Activated naive CD4-positive, alpha-beta T cell treated with anti-CD3 and anti-CD28 coated beads, Interleukin-2, amount 10 ng/mL, durations not matched to agents 7 days and 5 days (primary cell): ENCODE measurements at regions not wholly inside any gene's neighbourhood (a gene's known extent, or its start where the extent isn't known, plus 50 kb on each side); places are given as distances from the start of the nearest gene placed in this dataset.

Experiments
- CTCF ChIA-PET: fragments of 350-600 bp; sonication (Branson Sonifier 250); formaldehyde crosslinking; loops from one replicate; lab custom pipeline; 2021; ENCODE audit warnings: antibody characterized with exemption; lab: Charles Lee
- DNase-seq: peaks from one replicate; pipeline ENCODE4 v3.0.0-alpha.2; 2020
- H3K27ac Mint-ChIP-seq: one replicate; pipeline ENCODE4 v1.8.0; 2021; ENCODE audit warnings: mild to moderate bottlenecking, moderate library complexity, mixed read lengths
- H3K27me3 Mint-ChIP-seq: one replicate; pipeline ENCODE4 v1.8.0; 2021; ENCODE audit warnings: mild to moderate bottlenecking, mixed read lengths
- H3K36me3 Mint-ChIP-seq: one replicate; pipeline ENCODE4 v1.8.0; 2021; ENCODE audit warnings: mixed read lengths
- H3K4me1 Mint-ChIP-seq: one replicate; pipeline ENCODE4 v1.8.0; 2021; ENCODE audit warnings: mixed read lengths
- H3K4me3 Mint-ChIP-seq: one replicate; pipeline ENCODE4 v1.8.0; 2021; ENCODE audit warnings: mild to moderate bottlenecking, moderate library complexity, mixed read lengths
- H3K9me3 Mint-ChIP-seq: one replicate; pipeline ENCODE4 v1.8.0; 2021; ENCODE audit warnings: mixed read lengths

- no peak for DNase-seq
- H3K9me3 Mint-ChIP-seq, result no peaks in the 10 kb centered on the region
- no peak overlapping the region for H3K27ac Mint-ChIP-seq
- no peaks in the 10 kb centered on the region for H3K36me3 Mint-ChIP-seq
- CTCF ChIA-PET, result no interaction called here
- H3K4me1 Mint-ChIP-seq, result peaks cover 2% of the 10 kb centered on the region
- H3K4me3 Mint-ChIP-seq, result no peak overlapping the region
- H3K27me3 Mint-ChIP-seq, result peaks cover 34% of the 10 kb centered on the region
Observed at GRCh38 chr10:78405736-78406135, 372.1 kb downstream of the RPS24 start.

DNA sequence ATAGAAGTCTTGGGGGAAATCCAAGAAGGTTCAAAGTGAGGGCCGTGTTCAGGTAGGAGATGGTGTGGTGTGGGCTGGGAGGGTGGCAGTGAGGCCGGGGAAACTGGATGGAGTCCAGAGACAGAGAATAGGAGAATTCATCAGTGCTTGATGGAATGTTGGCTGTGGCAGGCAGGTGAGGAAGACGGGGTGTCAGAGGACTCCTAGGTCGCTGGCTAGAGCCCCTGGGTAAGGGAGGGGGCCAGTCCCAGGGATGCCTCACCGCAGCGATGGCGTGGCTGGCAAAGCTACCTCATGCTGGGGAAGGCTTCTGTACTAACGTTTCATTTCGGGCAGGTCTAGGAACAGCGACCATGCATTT, 373.0 kb downstream of the RPS24 start:
- Mint-ChIP-seq H3K4me1 (peaks cover 2% of the 10 kb centered on the region), H3K27ac (no peak overlapping the region), H3K36me3 (no peaks in the 10 kb centered on the region), H3K4me3 (peak overlapping the region; percentile 35), H3K9me3 (no peaks in the 10 kb centered on the region), H3K27me3 (peaks cover 34% of the 10 kb centered on the region)
- DNase-seq, result no peak
- CTCF ChIA-PET, result no interaction called here

GRCh38 chr10:78407009-78407711, 373.5 kb downstream of the RPS24 start:
- H3K27me3 Mint-ChIP-seq, result peaks cover 34% of the 10 kb centered on the region
- peaks cover 2% of the 10 kb centered on the region for H3K4me1 Mint-ChIP-seq
- no peaks in the 10 kb centered on the region for H3K36me3 Mint-ChIP-seq
- no peaks in the 10 kb centered on the region for H3K9me3 Mint-ChIP-seq
- CTCF ChIA-PET, result interaction anchor here (0.9 kb wide), 1 partner anchor 33 kb away, joined by 3 read pairs; no protein-coding TSS in a partner anchor
- H3K27ac Mint-ChIP-seq, result no peak overlapping the region
- peak; percentile 68 for DNase-seq
- peak overlapping the region; percentile 35 for H3K4me3 Mint-ChIP-seq

DNA sequence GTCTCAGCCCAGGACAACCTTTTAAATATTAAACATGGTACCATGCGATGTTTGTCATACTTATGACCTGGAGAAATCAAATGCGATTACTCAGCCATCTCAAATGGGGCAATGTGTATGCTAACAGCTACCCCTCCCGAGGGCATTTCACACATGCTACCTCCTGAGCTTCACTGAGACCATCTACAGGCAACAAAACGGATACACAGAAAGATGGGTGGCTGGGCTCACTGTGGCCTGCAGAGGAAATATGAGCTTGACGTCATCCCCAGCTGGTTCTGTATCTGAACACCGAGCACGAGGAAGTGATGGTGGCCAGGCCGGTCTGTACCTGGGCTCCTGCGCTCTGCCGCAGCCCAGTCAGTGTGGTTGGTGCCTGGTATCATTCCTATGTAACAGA, 374.3 kb downstream of the RPS24 start:
- Mint-ChIP-seq H3K4me1 (peaks cover 2% of the 10 kb centered on the region), H3K36me3 (no peaks in the 10 kb centered on the region), H3K4me3 (no peak overlapping the region), H3K27ac (no peak overlapping the region), H3K27me3 (peaks cover 34% of the 10 kb centered on the region), H3K9me3 (no peaks in the 10 kb centered on the region)
- no peak for DNase-seq
- CTCF ChIA-PET, result interaction anchor here (0.9 kb wide), 1 partner anchor 32 kb away, joined by 3 read pairs; no protein-coding TSS in a partner anchor

DNA sequence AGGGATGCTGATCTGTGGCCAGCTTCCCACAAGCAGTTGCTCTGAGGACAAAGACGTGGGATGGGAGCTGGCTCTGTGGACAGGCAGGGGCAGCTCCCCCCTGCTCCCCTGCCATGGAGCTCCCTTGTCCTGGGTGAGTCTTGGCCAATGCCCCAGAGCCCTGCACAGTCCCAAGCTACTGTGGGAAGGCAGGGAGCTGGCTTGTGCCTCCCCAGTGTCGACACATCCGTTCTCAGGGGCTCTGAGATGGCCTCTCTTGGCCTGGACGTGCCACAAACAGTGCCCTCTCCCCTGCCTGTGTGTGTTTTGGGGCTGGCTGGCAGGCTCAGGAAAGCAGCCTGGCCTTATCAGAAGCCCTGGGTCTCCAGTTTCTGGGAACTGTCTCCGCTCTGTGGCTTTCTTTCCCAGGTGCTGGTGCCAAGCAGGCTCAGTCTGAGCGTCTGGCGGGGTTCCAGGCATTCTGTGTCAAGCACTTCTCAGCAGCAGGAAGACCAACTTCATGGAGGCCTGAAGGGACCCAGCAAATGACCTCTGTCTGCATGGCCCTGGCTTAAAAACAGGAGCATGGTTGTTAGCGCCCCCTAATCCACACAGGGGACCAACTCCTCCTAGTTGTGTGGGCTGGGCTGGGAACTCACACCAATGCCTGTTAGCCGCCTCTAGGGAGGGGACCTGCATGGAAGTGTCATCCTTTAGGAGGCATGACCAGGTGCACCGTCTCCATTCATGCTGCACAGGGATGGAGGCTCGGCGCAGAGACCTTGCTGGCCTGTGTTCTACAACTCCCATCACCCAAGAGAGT, 375.2 kb downstream of the RPS24 start:
- peaks cover 2% of the 10 kb centered on the region for H3K4me1 Mint-ChIP-seq
- CTCF ChIA-PET, result no interaction called here
- DNase-seq, result no peak
- H3K36me3 Mint-ChIP-seq, result no peaks in the 10 kb centered on the region
- no peaks in the 10 kb centered on the region for H3K9me3 Mint-ChIP-seq
- H3K4me3 Mint-ChIP-seq, result no peak overlapping the region
- H3K27me3 Mint-ChIP-seq, result peaks cover 39% of the 10 kb centered on the region
- H3K27ac Mint-ChIP-seq, result no peak overlapping the region

DNA sequence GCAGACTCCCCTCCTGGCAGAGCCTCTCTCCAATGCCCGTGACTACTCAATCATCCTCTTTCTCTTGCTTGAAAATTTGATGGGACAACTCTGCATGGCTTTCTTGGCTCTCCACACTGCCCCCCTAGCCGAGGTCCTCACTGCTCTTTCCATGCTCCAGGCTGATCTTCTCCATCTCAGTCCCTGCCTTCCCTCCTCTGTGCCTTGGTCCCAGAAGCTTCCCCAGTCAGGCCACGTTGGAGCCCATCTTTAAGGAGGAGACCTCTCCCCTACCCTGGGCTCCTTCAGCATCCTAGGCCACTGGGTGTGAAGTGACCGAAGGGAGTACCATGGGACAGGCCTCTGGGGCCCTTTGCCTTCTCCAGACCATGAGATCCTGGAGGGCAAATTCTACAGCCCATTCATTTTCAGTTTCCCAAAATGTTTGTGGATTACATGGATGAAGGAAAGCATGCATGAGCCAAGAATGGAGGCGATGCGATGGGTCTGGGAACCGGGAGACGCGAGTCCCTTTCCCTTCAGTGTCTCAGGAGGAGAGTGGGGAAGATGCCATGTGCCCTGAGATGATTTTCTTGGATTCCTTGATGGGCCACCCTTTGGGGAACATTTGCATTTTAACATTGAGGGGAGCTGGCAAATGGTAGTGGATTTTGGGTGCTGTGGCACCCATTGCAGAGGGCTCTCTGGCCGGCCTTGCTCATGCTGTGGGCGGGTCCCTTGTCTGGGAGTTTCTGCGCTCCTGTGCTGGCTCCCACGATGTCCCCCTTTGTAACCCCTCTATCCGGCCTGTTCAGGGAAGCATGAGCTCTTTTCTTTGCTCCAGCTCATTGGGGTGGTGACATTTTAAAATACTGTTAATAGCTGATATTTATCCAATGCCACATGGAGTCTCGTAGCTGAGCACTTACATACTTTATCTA, 376.6 kb downstream of the RPS24 start:
- H3K4me1 Mint-ChIP-seq, result peaks cover 2% of the 10 kb centered on the region
- CTCF ChIA-PET, result no interaction called here
- H3K27me3 Mint-ChIP-seq, result peaks cover 38% of the 10 kb centered on the region
- no peak for DNase-seq
- no peak overlapping the region for H3K27ac Mint-ChIP-seq
- no peak overlapping the region for H3K4me3 Mint-ChIP-seq
- H3K36me3 Mint-ChIP-seq, result no peaks in the 10 kb centered on the region
- H3K9me3 Mint-ChIP-seq, result no peaks in the 10 kb centered on the region

DNA sequence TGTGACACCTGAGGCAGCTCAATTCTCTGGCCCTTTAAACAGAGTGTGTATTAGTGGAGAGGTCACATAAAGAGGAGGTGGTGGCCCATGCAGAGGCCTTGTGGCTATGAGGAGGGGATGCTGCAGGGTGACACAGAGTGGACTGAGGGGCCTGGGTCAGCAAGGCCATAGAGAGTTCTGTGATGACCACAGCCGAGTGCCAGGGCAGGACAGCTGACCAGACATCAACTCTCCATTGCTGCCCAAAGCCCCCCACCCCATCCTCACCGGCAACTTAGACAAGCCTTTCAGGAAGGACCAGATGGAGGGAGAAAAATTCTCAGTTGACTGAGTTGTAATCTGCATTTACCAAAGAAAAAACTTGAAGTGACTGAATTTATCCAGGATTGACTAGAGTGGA, 378.1 kb downstream of the RPS24 start:
- CTCF ChIA-PET, result no interaction called here
- Mint-ChIP-seq H3K27me3 (peaks cover 28% of the 10 kb centered on the region), H3K27ac (no peak overlapping the region), H3K4me3 (no peak overlapping the region), H3K36me3 (no peaks in the 10 kb centered on the region), H3K9me3 (no peaks in the 10 kb centered on the region), H3K4me1 (peaks cover 2% of the 10 kb centered on the region)
- DNase-seq, result no peak

- no peak for DNase-seq
- no peaks in the 10 kb centered on the region for H3K36me3 Mint-ChIP-seq
- H3K27me3 Mint-ChIP-seq, result peaks cover 19% of the 10 kb centered on the region
- CTCF ChIA-PET, result no interaction called here
- H3K4me3 Mint-ChIP-seq, result no peak overlapping the region
- no peak overlapping the region for H3K27ac Mint-ChIP-seq
- H3K9me3 Mint-ChIP-seq, result no peaks in the 10 kb centered on the region
- H3K4me1 Mint-ChIP-seq, result no peaks in the 10 kb centered on the region
Observed at GRCh38 chr10:78412605-78413004, 378.9 kb downstream of the RPS24 start.

DNA sequence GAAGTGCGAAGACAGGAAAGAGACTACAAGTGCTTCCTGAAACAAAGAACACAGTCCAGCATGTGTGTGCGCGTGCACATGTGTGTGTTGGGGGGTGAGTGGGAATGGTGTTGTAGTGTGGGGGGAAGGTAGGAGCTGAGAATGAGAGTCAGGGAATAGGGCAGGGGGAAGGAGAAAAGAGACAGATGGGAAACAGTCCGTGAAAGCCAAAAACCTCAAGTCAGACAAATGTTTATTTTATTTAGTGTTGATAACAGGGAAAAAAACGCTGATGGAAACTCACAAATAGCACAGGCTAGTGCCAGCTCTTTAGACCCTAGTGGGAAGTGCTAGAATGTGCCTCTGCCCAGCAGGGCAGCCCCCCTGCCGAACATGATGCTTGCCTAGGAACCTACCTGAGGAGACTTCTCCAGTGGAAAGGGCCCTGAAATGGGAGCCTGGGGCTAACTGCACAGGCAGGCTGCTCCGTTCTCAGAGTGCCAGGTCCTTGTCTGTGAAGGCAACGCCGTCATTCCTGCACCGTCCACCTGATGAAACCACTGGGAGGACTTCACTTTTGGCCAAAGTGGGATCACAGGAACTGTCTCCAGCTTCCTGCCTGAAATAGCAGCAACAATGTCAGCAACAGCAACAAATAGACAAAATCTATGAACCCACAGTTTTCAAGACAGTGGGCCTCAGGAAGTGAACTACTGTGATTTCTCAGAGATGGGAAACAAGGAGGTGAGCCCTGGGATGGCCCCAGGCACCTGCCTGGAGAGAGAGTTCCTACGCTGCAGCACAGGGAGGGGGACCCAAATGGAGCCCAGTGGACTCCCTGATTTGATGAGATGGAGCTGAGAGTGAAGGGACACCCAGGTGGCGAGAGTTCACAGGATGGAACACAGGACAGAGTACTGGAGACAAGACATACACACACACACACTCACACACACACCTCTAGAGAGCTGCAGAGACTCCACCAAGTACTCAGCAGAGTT, 379.7 kb downstream of the RPS24 start:
- CTCF ChIA-PET, result no interaction called here
- no peaks in the 10 kb centered on the region for H3K36me3 Mint-ChIP-seq

GRCh38 chr10:78414380-78414779, 380.7 kb downstream of the RPS24 start:
- Mint-ChIP-seq H3K9me3 (no peaks in the 10 kb centered on the region), H3K27ac (no peak overlapping the region), H3K27me3 (peaks cover 9% of the 10 kb centered on the region), H3K4me3 (no peak overlapping the region), H3K36me3 (no peaks in the 10 kb centered on the region), H3K4me1 (no peaks in the 10 kb centered on the region)
- no peak for DNase-seq
- CTCF ChIA-PET, result no interaction called here

More for the DNA sequence above, 379.7 kb downstream of the RPS24 start:
- Mint-ChIP-seq H3K27me3 (peaks cover 15% of the 10 kb centered on the region), H3K4me1 (no peaks in the 10 kb centered on the region), H3K27ac (no peak overlapping the region), H3K9me3 (no peaks in the 10 kb centered on the region), H3K4me3 (no peak overlapping the region)
- no peak for DNase-seq

DNA sequence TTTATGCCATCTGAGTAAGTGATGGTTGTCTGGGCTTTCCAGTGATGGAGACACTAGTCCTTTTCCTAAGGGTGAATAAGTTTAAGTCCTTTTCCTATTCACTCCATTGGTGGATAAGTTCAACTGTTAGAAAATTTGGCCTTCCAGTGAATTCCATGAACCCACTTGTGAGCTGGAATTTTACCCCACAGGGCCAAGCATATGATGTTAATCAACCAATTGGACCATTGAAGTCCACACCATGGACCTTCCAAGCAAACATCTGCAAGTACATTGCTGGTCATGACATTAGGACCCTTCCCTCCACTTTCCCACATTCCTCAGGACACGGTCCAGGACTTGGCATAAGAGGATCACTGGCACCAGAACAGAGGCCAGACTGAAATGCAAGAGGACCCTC, 381.4 kb downstream of the RPS24 start:
- CTCF ChIA-PET, result no interaction called here
- Mint-ChIP-seq H3K9me3 (no peaks in the 10 kb centered on the region), H3K4me3 (no peak overlapping the region), H3K27ac (no peak overlapping the region), H3K27me3 (peaks cover 9% of the 10 kb centered on the region), H3K4me1 (no peaks in the 10 kb centered on the region), H3K36me3 (no peaks in the 10 kb centered on the region)
- no peak for DNase-seq

- DNase-seq, result no peak
- CTCF ChIA-PET, result no interaction called here
- Mint-ChIP-seq H3K27ac (no peak overlapping the region), H3K4me3 (no peak overlapping the region), H3K9me3 (no peaks in the 10 kb centered on the region), H3K4me1 (no peaks in the 10 kb centered on the region), H3K36me3 (no peaks in the 10 kb centered on the region), H3K27me3 (peaks cover 13% of the 10 kb centered on the region)
Observed at GRCh38 chr10:78416031-78417011, 382.7 kb downstream of the RPS24 start.
